Ovary (tissue), 7 donors: ENCODE measurements at regions not wholly inside any gene's neighbourhood (a gene's known extent, or its start where the extent isn't known, plus 50 kb on each side); places are given as distances from the start of the nearest gene placed in this dataset.

Source experiments
- DNase-seq, 5 donors: peaks; one replicate each; pipeline ENCODE4 v3.0.0-alpha.2; 2019 to 2020
- H3K27ac ChIP-seq, 2 donors: fragments of 200-600 bp; one replicate each; pipeline versions ENCODE4 v1.5.1 to v1.8.0; 2019 to 2022
- H3K27me3 ChIP-seq: fragments of 200-600 bp; one replicate; pipeline ENCODE4 v1.8.0; 2022
- H3K36me3 ChIP-seq: fragments of 200-600 bp; sonication (generic); one replicate; pipeline ENCODE4 v1.5.1; 2019
- H3K4me1 ChIP-seq: one replicate; pipeline ENCODE4 v1.8.1; 2013; ENCODE audit warnings: mild to moderate bottlenecking, moderate library complexity; ENCODE audit not compliant: insufficient read depth
- H3K4me3 ChIP-seq: fragments of 200-600 bp; sonication (generic); one replicate; pipeline ENCODE4 v1.5.1; 2017
- H3K9me3 ChIP-seq, 2 donors: fragments of 200-600 bp in 1 of 2; sonication (generic) in 1 of 2; one replicate each; pipeline versions ENCODE4 v1.5.1 to v1.8.1; 2013 to 2019; ENCODE audit warnings: mild to moderate bottlenecking in 1 of 2, moderate library complexity in 1 of 2
- EP300 ChIP-seq: sonication (generic); formaldehyde crosslinking; IDR thresholded peaks from one replicate; pipeline ENCODE4 v1.6.1; 2017; ENCODE audit warnings: antibody characterized with exemption
- POLR2A ChIP-seq: fragments of 450-650 bp; IDR thresholded peaks from one replicate; pipeline ENCODE4 v1.6.1; 2017; ENCODE audit warnings: antibody characterized with exemption, mild to moderate bottlenecking, moderate library complexity
- WGBS, 3 donors: extraction: QIAGEN DNeasy Blood & Tissue Kit in 1 of 3; methylation state at CpG; one replicate each; pipeline versions ENCODE4 v1.1.5 to v1.1.7; 2013 to 2017; 5-methylcytosine and 5-hydroxymethylcytosine counted together
- intact Hi-C, 4 donors: fragments of 100-400 bp; cut with DNase I; formaldehyde crosslinking; loops; one replicate each; pipeline versions ENCODE4 v1.11.0 to v1.15.1; 2022 to 2023
- TF ChIP-seq, protein P1 (sequence below), 3 donors: fragments of 450-650 bp in 2 of 3; fragments of 200-600 bp in 1 of 3; IDR thresholded peaks; one replicate each; pipeline versions ENCODE4 v1.5.1 to v1.8.0; 2016 to 2022; ENCODE audit warnings: antibody characterized with exemption in 3 of 3, mild to moderate bottlenecking in 1 of 3
- donor health status: DM: no; HTN: no; CAD: no; lungs with moderate emphysema.
- donor health status: DM: no; HTN: no; CAD: no.
- donor health status: Bipolar disorder and iron deficiency.
- donor health status: DM: no; HTN: no; CAD: no.
- donor health status: DM: yes; HTN: yes; CAD: no.

DNA sequence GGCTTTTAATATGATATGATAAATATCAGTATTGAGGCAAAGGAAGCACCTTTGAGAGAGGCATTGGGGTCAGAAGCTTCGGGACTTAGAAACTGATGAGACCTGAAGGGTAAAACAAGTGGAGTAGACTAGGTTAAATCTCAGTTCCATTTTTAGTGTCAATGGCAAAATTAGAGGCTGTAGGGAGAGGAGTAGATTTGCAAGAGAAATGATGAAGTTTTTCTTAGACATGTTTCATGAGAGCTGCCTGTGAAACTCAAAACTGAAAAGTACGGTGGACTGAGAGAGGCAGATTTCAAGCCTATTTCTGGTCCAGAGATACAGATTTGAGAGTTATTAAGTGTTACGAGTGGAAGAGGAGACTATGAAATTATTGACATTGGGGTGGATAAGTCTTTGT is 278.5 kb downstream of the TAF11L14 start:
- Histone ChIP-seq H3K4me3 (no peak overlapping the region), H3K4me1 (no peaks in the 10 kb centered on the region), H3K27me3 (no peaks in the 10 kb centered on the region), H3K9me3 (no peaks in the 10 kb centered on the region), H3K27ac (no peak overlapping the region), H3K36me3 (no peaks in the 10 kb centered on the region)
- no peak for DNase-seq
- 82 to 92% (median 88%) methylated on average over 3 of the region's 3 CpGs for WGBS, 3 donors
- TF ChIP-seq POLR2A (no peak), EP300 (no peak)
- TF ChIP-seq, protein P1, sequence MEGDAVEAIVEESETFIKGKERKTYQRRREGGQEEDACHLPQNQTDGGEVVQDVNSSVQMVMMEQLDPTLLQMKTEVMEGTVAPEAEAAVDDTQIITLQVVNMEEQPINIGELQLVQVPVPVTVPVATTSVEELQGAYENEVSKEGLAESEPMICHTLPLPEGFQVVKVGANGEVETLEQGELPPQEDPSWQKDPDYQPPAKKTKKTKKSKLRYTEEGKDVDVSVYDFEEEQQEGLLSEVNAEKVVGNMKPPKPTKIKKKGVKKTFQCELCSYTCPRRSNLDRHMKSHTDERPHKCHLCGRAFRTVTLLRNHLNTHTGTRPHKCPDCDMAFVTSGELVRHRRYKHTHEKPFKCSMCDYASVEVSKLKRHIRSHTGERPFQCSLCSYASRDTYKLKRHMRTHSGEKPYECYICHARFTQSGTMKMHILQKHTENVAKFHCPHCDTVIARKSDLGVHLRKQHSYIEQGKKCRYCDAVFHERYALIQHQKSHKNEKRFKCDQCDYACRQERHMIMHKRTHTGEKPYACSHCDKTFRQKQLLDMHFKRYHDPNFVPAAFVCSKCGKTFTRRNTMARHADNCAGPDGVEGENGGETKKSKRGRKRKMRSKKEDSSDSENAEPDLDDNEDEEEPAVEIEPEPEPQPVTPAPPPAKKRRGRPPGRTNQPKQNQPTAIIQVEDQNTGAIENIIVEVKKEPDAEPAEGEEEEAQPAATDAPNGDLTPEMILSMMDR (IDR thresholded peaks at IDR 0.05) = no peak
- intact Hi-C loops = no loop called here

DNA sequence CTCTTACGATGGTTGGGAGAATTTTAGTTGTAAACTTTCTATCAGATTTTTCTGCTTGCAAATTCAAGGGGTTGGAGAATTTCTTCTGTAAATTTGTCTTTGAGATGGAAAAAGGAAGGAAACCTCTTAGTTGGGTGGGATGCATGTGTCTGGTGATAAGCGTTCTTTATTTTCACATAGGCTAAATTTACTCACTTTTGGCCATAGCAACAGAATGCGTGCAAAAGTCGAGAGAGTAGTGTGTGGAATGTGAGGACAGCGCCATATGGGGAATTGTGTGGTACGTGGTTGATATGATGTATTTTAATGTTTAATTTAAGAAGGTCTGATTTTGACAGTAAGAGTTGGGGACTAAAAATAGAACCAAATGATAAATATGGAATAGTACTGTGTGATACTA is 282.2 kb downstream of the TAF11L14 start:
- TF ChIP-seq, protein P1 (IDR thresholded peaks at IDR 0.05) = no peak
- TF ChIP-seq POLR2A (no peak), EP300 (no peak)
- intact Hi-C loops = no loop called here
- DNase-seq = no peak
- H3K4me1 ChIP-seq = no peaks in the 10 kb centered on the region
- WGBS, 3 donors = 73 to 80% (median 75%) methylated on average over 6 of the region's 6 CpGs
- H3K36me3 ChIP-seq = no peaks in the 10 kb centered on the region
- H3K27me3 ChIP-seq = no peaks in the 10 kb centered on the region
- H3K4me3 ChIP-seq = no peak overlapping the region
- H3K27ac ChIP-seq = no peak overlapping the region
- H3K9me3 ChIP-seq = no peaks in the 10 kb centered on the region

DNA sequence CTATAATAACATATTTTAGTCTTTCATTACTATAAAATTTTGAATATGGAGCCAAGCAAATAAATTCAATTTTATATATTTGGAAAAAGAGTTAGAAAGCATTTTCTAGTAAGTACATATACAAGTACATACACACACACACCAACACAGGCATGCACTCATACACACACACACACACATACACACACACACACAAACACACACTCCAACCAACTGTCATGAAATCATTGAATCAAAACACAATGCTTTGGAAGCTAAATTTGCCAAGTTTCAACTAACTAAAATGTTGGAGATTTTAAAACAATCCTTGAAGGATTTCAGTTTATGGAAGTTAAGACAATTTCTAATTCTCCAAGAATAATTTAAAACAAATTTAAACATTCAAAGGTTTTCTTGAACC is 283.2 kb downstream of the TAF11L14 start:
- Histone ChIP-seq H3K27ac (no peak overlapping the region), H3K9me3 (no peaks in the 10 kb centered on the region), H3K27me3 (no peaks in the 10 kb centered on the region), H3K4me3 (no peak overlapping the region), H3K36me3 (no peaks in the 10 kb centered on the region), H3K4me1 (no peaks in the 10 kb centered on the region)
- intact Hi-C loops = no loop called here
- TF ChIP-seq, protein P1 (IDR thresholded peaks at IDR 0.05) = no peak
- TF ChIP-seq POLR2A (no peak), EP300 (no peak)
- DNase-seq = no peak

DNA sequence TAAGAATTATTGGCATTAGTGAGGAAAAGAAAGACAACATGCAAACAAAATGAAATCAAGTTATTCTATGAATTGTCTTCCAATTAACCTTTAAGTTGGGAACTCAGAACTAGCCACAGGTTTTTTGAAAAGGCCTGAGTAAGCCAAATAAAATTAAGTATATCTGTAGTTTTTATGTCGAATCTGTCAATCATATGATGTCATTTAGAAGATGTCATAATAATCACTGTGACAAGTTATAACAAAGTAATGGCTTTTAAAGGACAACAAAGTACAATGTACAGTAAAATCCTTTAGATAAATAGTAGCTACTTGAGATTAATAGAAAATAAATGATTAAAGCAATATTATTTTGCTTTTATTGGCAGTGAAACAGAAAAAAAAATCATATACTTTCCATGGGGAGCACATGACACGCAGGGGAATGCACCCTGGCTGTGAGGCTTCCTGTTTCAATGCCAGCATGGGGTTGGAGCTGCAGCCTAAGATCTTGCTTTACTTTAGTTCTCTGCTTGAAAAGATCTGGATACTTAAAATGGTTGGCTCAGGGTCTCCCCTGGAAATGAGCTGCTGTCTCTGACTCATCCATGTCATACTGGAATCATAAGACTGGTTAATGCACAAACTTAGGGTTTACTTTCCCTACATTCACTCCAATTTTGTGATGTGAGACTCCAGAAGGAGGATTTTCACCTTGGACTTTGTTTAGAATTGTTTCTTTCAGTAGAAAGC is 284.3 kb downstream of the TAF11L14 start:
- no peak overlapping the region for H3K4me3 ChIP-seq
- no peaks in the 10 kb centered on the region for H3K9me3 ChIP-seq
- H3K4me1 ChIP-seq = no peaks in the 10 kb centered on the region
- TF ChIP-seq EP300 (no peak), POLR2A (no peak)
- TF ChIP-seq, protein P1 (IDR thresholded peaks at IDR 0.05) = no peak
- H3K36me3 ChIP-seq = no peaks in the 10 kb centered on the region
- intact Hi-C loops = no loop called here
- H3K27ac ChIP-seq = no peak overlapping the region
- H3K27me3 ChIP-seq = no peaks in the 10 kb centered on the region
- WGBS, 3 donors = 42 to 48% (median 48%) methylated on average over 2 of the region's 2 CpGs
- DNase-seq = no peak
